ENCODE measurements at regions not wholly inside any gene's neighbourhood (a gene's known extent, or its start where the extent isn't known, plus 50 kb on each side); places are given as distances from the start of the nearest gene placed in this dataset.
A peak's percentile ranks its signal among the peaks of the same experiment; 100 is the strongest.

GRCh38 chr2:22281033-22281432 is 1103.9 kb upstream of the KLHL29 start:
- ATAC-seq (peak; percentile 46), DNase-seq (ENCODE audit: low spot score) (no peak)

- peak; percentile 94 for ATAC-seq
- no peak for DNase-seq (ENCODE audit: low spot score)
Observed at GRCh38 chr2:22282220-22282619, 1102.8 kb upstream of the KLHL29 start.

GRCh38 chr2:22282916-22283315 is 1102.1 kb upstream of the KLHL29 start:
- DNase-seq (ENCODE audit: low spot score) = no peak
- no peak for ATAC-seq

GRCh38 chr2:22283436-22283835 is 1101.5 kb upstream of the KLHL29 start:
- DNase-seq (ENCODE audit: low spot score) (no peak), ATAC-seq (peak; percentile 12)

GRCh38 chr2:22290302-22290701 is 1094.7 kb upstream of the KLHL29 start:
- no peak for ATAC-seq
- DNase-seq (ENCODE audit: low spot score) = no peak

- no peak for ATAC-seq
- DNase-seq (ENCODE audit: low spot score) = no peak
Observed at GRCh38 chr2:22290909-22291473, 1094.0 kb upstream of the KLHL29 start.

GRCh38 chr2:22301228-22301627 is 1083.8 kb upstream of the KLHL29 start:
- ATAC-seq = no peak
- no peak for DNase-seq (ENCODE audit: low spot score)

- ATAC-seq = no peak
- no peak for DNase-seq (ENCODE audit: low spot score)
Observed at GRCh38 chr2:22326250-22326649, 1058.7 kb upstream of the KLHL29 start.

GRCh38 chr2:22329211-22330154 is 1055.5 kb upstream of the KLHL29 start:
- DNase-seq (ENCODE audit: low spot score) (no peak), ATAC-seq (no peak)

- ATAC-seq (no peak), DNase-seq (ENCODE audit: low spot score) (no peak)
Observed at GRCh38 chr2:22336414-22336813, 1048.6 kb upstream of the KLHL29 start.

GRCh38 chr2:22340716-22341115 is 1044.3 kb upstream of the KLHL29 start:
- DNase-seq (ENCODE audit: low spot score) (no peak), ATAC-seq (no peak)

- ATAC-seq (no peak), DNase-seq (ENCODE audit: low spot score) (no peak)
Observed at GRCh38 chr2:22347306-22347705, 1037.7 kb upstream of the KLHL29 start.

GRCh38 chr2:22350621-22351020 is 1034.4 kb upstream of the KLHL29 start:
- ATAC-seq = no peak
- DNase-seq (ENCODE audit: low spot score) = no peak

GRCh38 chr2:22355816-22356433 is 1029.1 kb upstream of the KLHL29 start:
- DNase-seq (ENCODE audit: low spot score) (peak; percentile 60), ATAC-seq (peak; percentile 92)

- no peak for ATAC-seq
- no peak for DNase-seq (ENCODE audit: low spot score)
Observed at GRCh38 chr2:22359071-22359672, 1025.8 kb upstream of the KLHL29 start.

- ATAC-seq = no peak
- no peak for DNase-seq (ENCODE audit: low spot score)
Observed at GRCh38 chr2:22360735-22361374, 1024.1 kb upstream of the KLHL29 start.

- DNase-seq (ENCODE audit: low spot score) (no peak), ATAC-seq (no peak)
Observed at GRCh38 chr2:22361571-22361970, 1023.4 kb upstream of the KLHL29 start.

- no peak for DNase-seq (ENCODE audit: low spot score)
- no peak for ATAC-seq
Observed at GRCh38 chr2:22375096-22375495, 1009.9 kb upstream of the KLHL29 start.

GRCh38 chr2:22377268-22377667 is 1007.7 kb upstream of the KLHL29 start:
- no peak for DNase-seq (ENCODE audit: low spot score)
- no peak for ATAC-seq

GRCh38 chr2:22382479-22383169 is 1002.4 kb upstream of the KLHL29 start:
- ATAC-seq = no peak
- no peak for DNase-seq (ENCODE audit: low spot score)
